ENCODE measurements at regions not wholly inside any gene's neighbourhood (a gene's known extent, or its start where the extent isn't known, plus 50 kb on each side); places are given as distances from the start of the nearest gene placed in this dataset.

GRCh38 chr11:11034476-11034875 lies 176.6 kb upstream of the ZBED5 start:
- TF ChIP-seq POLR2A (IDR thresholded peaks at IDR 0.05) (no peak), CTCF (IDR thresholded peaks at IDR 0.05) (no peak)

Measured in Peyer's patch (tissue), 4 donors.